HepG2 (cell line): ENCODE measurements at regions not wholly inside any gene's neighbourhood (a gene's known extent, or its start where the extent isn't known, plus 50 kb on each side); places are given as distances from the start of the nearest gene placed in this dataset.

Experiments
- ATAC-seq: fragments of 200-7000 bp; cut with Tn5 transposase; 3 replicates; pipeline ENCODE4 v1.9.1; 2020; ENCODE audit warnings: mild to moderate bottlenecking, moderate library complexity
- BruUV-seq: library from RNA; stranded (reverse); fragments of 400-500 nt; replicated peaks from 2 replicates; lab custom pipeline; 2021; lab: Mats Ljungman, UMichigan
- CTCF ChIA-PET: fragments of 300-600 bp; formaldehyde crosslinking; extraction: SDS; loops from one replicate; lab custom pipeline; 2021; ENCODE audit warnings: low total read pairs, inconsistent platforms, low intra/inter-chr PET ratio; lab: Yijun Ruan, JAX
- POLR2A ChIA-PET: fragments of 350-600 bp; sonication (Branson Sonifier 250); formaldehyde crosslinking; loops from one replicate; lab custom pipeline; 2020; ENCODE audit warnings: antibody characterized with exemption, inconsistent platforms; lab: Yijun Ruan, JAX
- DNase-seq: peaks from one replicate; pipeline ENCODE4 v3.0.0-alpha.2; 2015; ENCODE audit warnings: low spot score
- FAIRE-seq: peaks from 3 replicates; lab custom pipeline; 2011; peaks lifted over from hg19 to GRCh38; lab: Jason Lieb, UNC
- H2AFZ ChIP-seq: one replicate; pipeline ENCODE4 v1.6.1; 2011; ENCODE audit warnings: low read length, inconsistent platforms
- H3K27ac ChIP-seq: fragments of 300-600 bp; 3 replicates; pipeline ENCODE4 v1.8.0; 2011; ENCODE audit warnings: mixed run types, mild to moderate bottlenecking, mixed read lengths, low read length, inconsistent platforms; ENCODE audit not compliant: insufficient read depth; ENCODE audit errors: extremely low read length
- H3K27me3 ChIP-seq, 2 experiments: fragments of 200-600 bp in 1 of 2; 2 replicates in 1 of 2; 3 replicates in 1 of 2; pipeline versions ENCODE4 v1.6.0 to v1.8.0; 2011; ENCODE audit warnings: low read length in 2 of 2, mild to moderate bottlenecking in 2 of 2, moderate library complexity in 2 of 2, inconsistent platforms in 1 of 2; ENCODE audit not compliant: insufficient read depth in 2 of 2, control insufficient read depth in 1 of 2
- H3K36me3 ChIP-seq, 2 experiments: fragments of 200-600 bp in 1 of 2; replicated peaks in 1 of 2; 2 replicates in 1 of 2; 3 replicates in 1 of 2; pipeline versions ENCODE4 v1.5.1 to v1.8.0; 2011; ENCODE audit warnings: low read length in 2 of 2, inconsistent platforms in 1 of 2; ENCODE audit not compliant: insufficient read depth in 2 of 2, control insufficient read depth in 1 of 2
- H3K4me1 ChIP-seq: 2 replicates; pipeline ENCODE4 v1.5.1; 2012; ENCODE audit warnings: low read length, inconsistent platforms; ENCODE audit not compliant: insufficient read depth
- H3K4me2 ChIP-seq: 2 replicates; pipeline ENCODE4 v1.6.0; 2011; ENCODE audit warnings: low read depth, low read length, inconsistent platforms
- H3K4me3 ChIP-seq, 3 experiments: fragments of 200-600 bp in 1 of 3; sonication (generic), shearing (Covaris generic) in 1 of 3; replicated peaks in 1 of 3; 2 replicates each; pipeline ENCODE4 v1.5.1; 2011 to 2016; ENCODE audit warnings: low read length in 3 of 3, inconsistent platforms in 2 of 3, low read depth in 2 of 3, mild to moderate bottlenecking in 2 of 3, control low read depth in 1 of 3, mixed read lengths in 1 of 3; ENCODE audit not compliant: insufficient read depth in 1 of 3
- H3K79me2 ChIP-seq: one replicate; pipeline ENCODE4 v1.6.1; 2011; ENCODE audit warnings: low read length, inconsistent platforms; ENCODE audit not compliant: insufficient read depth
- H3K9ac ChIP-seq: 2 replicates; pipeline ENCODE4 v1.6.0; 2011; ENCODE audit warnings: mild to moderate bottlenecking, low read depth, low read length, inconsistent platforms; ENCODE audit not compliant: insufficient read depth
- H3K9me3 ChIP-seq: 2 replicates; pipeline ENCODE4 v1.5.1; 2012; ENCODE audit warnings: mild to moderate bottlenecking, low read length
- H4K20me1 ChIP-seq: 2 replicates; pipeline ENCODE4 v1.6.0; 2011; ENCODE audit warnings: inconsistent platforms, mild to moderate bottlenecking, low read length, moderate library complexity; ENCODE audit not compliant: insufficient read depth
- CCAR2 ChIP-seq: fragments of 200-400 bp; formaldehyde crosslinking; optimal IDR thresholded peaks from 2 replicates; pipeline ENCODE3; 2018; ENCODE audit warnings: low read depth, mild to moderate bottlenecking, low read length, moderate library complexity
- GATAD2A ChIP-seq: IDR thresholded peaks from 2 replicates; pipeline ENCODE4 v1.6.1; 2016
- RAD21 ChIP-seq: fragments of 450-650 bp; formaldehyde crosslinking; IDR thresholded peaks from 2 replicates; pipeline ENCODE4 v1.5.0; 2020; ENCODE audit warnings: mild to moderate bottlenecking
- ZBTB20 ChIP-seq: sonication (generic); formaldehyde crosslinking; IDR thresholded peaks from 2 replicates; pipeline ENCODE4 v1.8.1; 2023; ENCODE audit warnings: missing genetic modification reagents, low read depth, mild to moderate bottlenecking, borderline replicate concordance
- ZNF20 ChIP-seq: sonication (generic); formaldehyde crosslinking; IDR thresholded peaks from 2 replicates; pipeline ENCODE4 v1.4.0; 2020; ENCODE audit warnings: mild to moderate bottlenecking, moderate library complexity, missing genetic modification reagents
- ZNF331 ChIP-seq: sonication (generic); formaldehyde crosslinking; IDR thresholded peaks from 2 replicates; pipeline ENCODE4 v1.4.0; 2020; ENCODE audit warnings: missing genetic modification reagents
- ZNF367 ChIP-seq: sonication (generic); formaldehyde crosslinking; IDR thresholded peaks from 2 replicates; pipeline ENCODE4 v1.4.0; 2020; ENCODE audit warnings: missing genetic modification reagents, borderline replicate concordance
- WGBS: methylation state at CpG from one replicate; pipeline ENCODE4 v1.1.6; 2017; ENCODE audit warnings: low lambda C conversion rate; 5-methylcytosine and 5-hydroxymethylcytosine counted together
- in situ Hi-C: cut with HindIII; loops from 2 replicates; pipeline ENCODE4 v1.10.0; 2017; ENCODE audit warnings: low pct_unique_long_range_greater_than_20kb; ENCODE audit not compliant: extremely low pct_ligation_motif_present
- intact Hi-C: fragments of 100-400 bp; cut with micrococcal nuclease; formaldehyde crosslinking; loops from one replicate; pipeline ENCODE4 v1.10.0; 2022; ENCODE audit not compliant: unreplicated experiment
- TF ChIP-seq, protein P1 (sequence below): sonication (generic); formaldehyde crosslinking; IDR thresholded peaks from 2 replicates; pipeline ENCODE4 v1.8.1; 2023; ENCODE audit warnings: mild to moderate bottlenecking, moderate library complexity, missing genetic modification reagents

DNA sequence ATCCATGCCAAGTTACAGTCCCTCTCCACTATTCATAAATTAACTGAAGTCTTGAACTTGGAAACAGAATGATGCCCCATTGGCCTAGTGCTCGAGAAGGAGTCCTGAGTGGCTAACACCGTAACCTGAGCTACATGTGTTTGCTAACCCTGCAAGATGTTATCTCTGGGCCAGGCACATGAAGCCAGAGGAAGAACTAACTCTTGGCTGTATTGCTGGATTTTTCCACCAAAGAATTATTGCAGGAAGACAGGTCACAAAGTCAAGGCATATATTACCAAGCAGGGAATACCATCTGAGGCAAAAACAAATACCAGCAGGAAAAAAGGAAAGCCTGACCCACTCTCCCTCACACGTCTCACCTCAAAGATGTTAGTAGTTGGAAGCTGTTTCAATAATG is 148.9 kb upstream of the PHACTR1 start:
- BruUV-seq = no TSS peak
- CTCF ChIA-PET = no interaction called here
- ATAC-seq (no peak), FAIRE-seq (no peak), DNase-seq (no peak)
- intact Hi-C loops (no loop called here), in situ Hi-C loops (no loop called here)
- Histone ChIP-seq H3K4me2 (no peak overlapping the region), H4K20me1 (no peaks in the 10 kb centered on the region), H3K27ac (no peak overlapping the region), H3K79me2 (no peaks in the 10 kb centered on the region), H3K9me3 (no peaks in the 10 kb centered on the region), H3K4me3 (no peak overlapping the region), H3K9ac (no peak overlapping the region), H3K4me1 (no peaks in the 10 kb centered on the region), H3K27me3 (no peaks in the 10 kb centered on the region), H2AFZ (no peak overlapping the region), H3K36me3 (no peaks in the 10 kb centered on the region)
- 0% methylated on average over 3 of the region's 3 CpGs for WGBS
- POLR2A ChIA-PET = no interaction called here
- TF ChIP-seq ZNF331 (CRISPR knock-in tag) (no peak), ZNF20 (no peak)

DNA sequence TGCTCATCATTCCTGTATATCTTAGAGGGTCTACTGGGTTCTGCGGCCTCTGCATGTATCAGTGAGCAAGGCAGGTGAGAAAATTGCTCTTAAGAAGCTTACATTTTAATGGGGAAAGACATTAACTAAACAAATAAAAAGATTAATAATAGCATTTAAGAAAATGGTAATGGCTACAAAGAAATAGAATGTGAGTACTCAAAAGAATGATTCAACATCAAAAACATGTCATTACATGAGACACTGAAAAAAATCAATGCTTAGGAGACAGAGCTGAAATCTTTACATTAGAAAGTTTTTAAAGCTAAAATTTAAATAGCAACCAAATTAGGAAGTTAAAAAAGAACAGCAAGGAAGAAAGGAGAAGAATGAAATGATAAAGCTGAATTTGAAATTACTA is 146.9 kb upstream of the PHACTR1 start:
- ATAC-seq (no peak), FAIRE-seq (no peak), DNase-seq (no peak)
- Histone ChIP-seq H4K20me1 (no peaks in the 10 kb centered on the region), H3K27me3 (no peaks in the 10 kb centered on the region), H3K27ac (no peak overlapping the region), H2AFZ (no peak overlapping the region), H3K79me2 (no peaks in the 10 kb centered on the region), H3K9me3 (no peaks in the 10 kb centered on the region), H3K4me1 (no peaks in the 10 kb centered on the region), H3K36me3 (no peaks in the 10 kb centered on the region), H3K4me3 (no peak overlapping the region), H3K9ac (no peak overlapping the region), H3K4me2 (no peak overlapping the region)
- 7% methylated on average over 1 of the region's 1 CpG for WGBS
- TF ChIP-seq CCAR2 (no peak), RAD21 (no peak), ZNF367 (no peak), ZBTB20 (no peak), GATAD2A (CRISPR knock-in tag) (no peak)
- TF ChIP-seq, protein P1, sequence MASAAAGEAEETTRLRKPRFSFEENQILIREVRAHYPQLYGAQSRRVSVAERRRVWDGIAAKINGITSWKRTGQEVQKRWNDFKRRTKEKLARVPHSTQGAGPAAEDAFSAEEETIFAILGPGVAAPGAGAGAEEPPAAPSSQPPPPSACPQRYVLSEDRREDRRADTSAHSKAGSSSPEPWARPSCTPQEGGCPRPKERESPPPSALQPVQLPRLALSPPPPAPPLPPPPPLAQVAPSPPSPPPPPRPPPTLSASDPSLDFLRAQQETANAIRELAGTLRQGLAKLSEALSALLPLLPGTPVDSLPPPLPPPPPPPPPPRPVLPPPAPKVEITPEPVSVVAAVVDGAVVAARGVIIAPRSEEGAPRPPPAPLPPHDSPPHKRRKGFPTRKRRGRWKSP (CRISPR knock-in tag) = no peak
- intact Hi-C loops (no loop called here), in situ Hi-C loops (no loop called here)
- no TSS peak for BruUV-seq
- CTCF ChIA-PET = no interaction called here
- POLR2A ChIA-PET = no interaction called here
